Kidney (tissue), 13 donors: ENCODE measurements at regions not wholly inside any gene's neighbourhood (a gene's known extent, or its start where the extent isn't known, plus 50 kb on each side); places are given as distances from the start of the nearest gene placed in this dataset.

Experiments
- DNase-seq, 5 donors: peaks; one replicate each; pipeline ENCODE4 v3.0.0-alpha.2; 2013 to 2020
- FAIRE-seq: peaks from 2 replicates; lab custom pipeline; 2012; peaks lifted over from hg19 to GRCh38; lab: Jason Lieb, UNC
- H3K27ac ChIP-seq, 2 donors: one replicate each; pipeline ENCODE4 v1.7.0; 2013; ENCODE audit warnings: low read depth in 2 of 2, low read length in 2 of 2, inconsistent platforms in 1 of 2
- H3K27me3 ChIP-seq: one replicate; pipeline ENCODE4 v1.7.1; 2013; ENCODE audit warnings: low read length, inconsistent platforms; ENCODE audit not compliant: control insufficient read depth, insufficient read depth
- H3K36me3 ChIP-seq, 3 donors: one replicate each; pipeline versions ENCODE4 v1.7.0 to v1.7.1; 2013; ENCODE audit warnings: low read length in 3 of 3, control low read depth in 1 of 3, inconsistent platforms in 1 of 3; ENCODE audit not compliant: insufficient read depth in 3 of 3, control insufficient read depth in 2 of 3
- H3K4me1 ChIP-seq, 3 donors: one replicate each; pipeline versions ENCODE4 v1.7.0 to v1.7.1; 2013; ENCODE audit warnings: low read length in 3 of 3, inconsistent platforms in 1 of 3, low read depth in 1 of 3; ENCODE audit not compliant: control insufficient read depth in 2 of 3, insufficient read depth in 2 of 3
- H3K4me3 ChIP-seq, 3 donors: one replicate each; pipeline versions ENCODE4 v1.7.0 to v1.8.1; 2013; ENCODE audit warnings: low read length in 3 of 3, control low read depth in 1 of 3, inconsistent platforms in 1 of 3
- H3K9ac ChIP-seq, 3 donors: one replicate each; pipeline versions ENCODE4 v1.7.0 to v1.7.1; 2013; ENCODE audit warnings: low read length in 3 of 3, control low read depth in 1 of 3, inconsistent platforms in 1 of 3
- H3K9me3 ChIP-seq, 3 donors: one replicate each; pipeline versions ENCODE4 v1.7.0 to v1.7.1; 2013; ENCODE audit warnings: low read length in 3 of 3, control low read depth in 1 of 3, inconsistent platforms in 1 of 3; ENCODE audit not compliant: control insufficient read depth in 2 of 3, insufficient read depth in 1 of 3
- intact Hi-C: fragments of 100-400 bp; cut with DNase I; formaldehyde crosslinking; loops from one replicate; pipeline ENCODE4 v1.11.1; 2022
- TF ChIP-seq, protein P1 (sequence below): IDR thresholded peaks from 3 replicates; pipeline ENCODE4 v1.5.1; 2012; ENCODE audit warnings: mild to moderate bottlenecking, moderate library complexity, borderline replicate concordance; ENCODE audit not compliant: insufficient read depth; ENCODE audit errors: extremely low read depth
- donor health status: control.
- donor health status: control.
- donor health status: control.
- donor health status: control.
- donor health status: control.
- donor health status: DM: yes; HTN: yes; CAD: no.
- donor health status: Normal renal cell carcinoma (clear cell type).

DNA sequence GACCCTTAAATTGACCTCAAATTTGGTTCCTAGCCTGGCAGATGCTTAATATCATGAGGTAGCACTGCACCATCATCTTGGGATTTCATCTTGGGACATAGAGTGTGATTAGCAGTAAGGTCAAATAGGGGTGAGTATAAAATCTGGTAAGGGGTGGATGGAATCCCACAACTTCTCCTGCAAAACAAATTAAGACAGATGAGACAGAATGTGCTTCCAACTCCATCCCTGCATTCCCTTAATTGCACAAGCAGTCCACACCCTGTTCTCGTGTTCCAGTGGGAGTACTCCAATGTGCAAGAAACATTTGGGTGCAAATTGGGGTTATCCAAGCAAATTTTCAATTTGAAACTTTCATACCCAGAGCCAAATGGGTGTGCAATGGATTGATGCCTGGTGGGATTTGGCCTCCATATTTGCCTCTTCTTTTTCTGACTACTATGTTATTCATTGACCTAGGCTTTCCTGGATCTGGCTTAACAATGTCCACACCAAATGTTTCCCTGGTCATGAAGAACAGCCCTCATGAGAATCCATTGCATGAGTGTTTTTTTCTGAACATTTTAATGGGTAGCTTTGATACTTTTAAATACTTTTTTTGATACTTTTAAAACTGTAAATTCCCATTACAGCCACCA, 785.0 kb upstream of the TSPY4 start:
- FAIRE-seq (no peak), DNase-seq (no peak)
- TF ChIP-seq, protein P1, sequence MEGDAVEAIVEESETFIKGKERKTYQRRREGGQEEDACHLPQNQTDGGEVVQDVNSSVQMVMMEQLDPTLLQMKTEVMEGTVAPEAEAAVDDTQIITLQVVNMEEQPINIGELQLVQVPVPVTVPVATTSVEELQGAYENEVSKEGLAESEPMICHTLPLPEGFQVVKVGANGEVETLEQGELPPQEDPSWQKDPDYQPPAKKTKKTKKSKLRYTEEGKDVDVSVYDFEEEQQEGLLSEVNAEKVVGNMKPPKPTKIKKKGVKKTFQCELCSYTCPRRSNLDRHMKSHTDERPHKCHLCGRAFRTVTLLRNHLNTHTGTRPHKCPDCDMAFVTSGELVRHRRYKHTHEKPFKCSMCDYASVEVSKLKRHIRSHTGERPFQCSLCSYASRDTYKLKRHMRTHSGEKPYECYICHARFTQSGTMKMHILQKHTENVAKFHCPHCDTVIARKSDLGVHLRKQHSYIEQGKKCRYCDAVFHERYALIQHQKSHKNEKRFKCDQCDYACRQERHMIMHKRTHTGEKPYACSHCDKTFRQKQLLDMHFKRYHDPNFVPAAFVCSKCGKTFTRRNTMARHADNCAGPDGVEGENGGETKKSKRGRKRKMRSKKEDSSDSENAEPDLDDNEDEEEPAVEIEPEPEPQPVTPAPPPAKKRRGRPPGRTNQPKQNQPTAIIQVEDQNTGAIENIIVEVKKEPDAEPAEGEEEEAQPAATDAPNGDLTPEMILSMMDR: no peak
- Histone ChIP-seq H3K9me3 (no peaks in the 10 kb centered on the region), H3K27me3 (no peaks in the 10 kb centered on the region), H3K4me3 (no peak overlapping the region), H3K9ac (no peak overlapping the region), H3K4me1 (no peaks in the 10 kb centered on the region), H3K27ac (no peak overlapping the region), H3K36me3 (no peaks in the 10 kb centered on the region)
- intact Hi-C loops: no loop called here

DNA sequence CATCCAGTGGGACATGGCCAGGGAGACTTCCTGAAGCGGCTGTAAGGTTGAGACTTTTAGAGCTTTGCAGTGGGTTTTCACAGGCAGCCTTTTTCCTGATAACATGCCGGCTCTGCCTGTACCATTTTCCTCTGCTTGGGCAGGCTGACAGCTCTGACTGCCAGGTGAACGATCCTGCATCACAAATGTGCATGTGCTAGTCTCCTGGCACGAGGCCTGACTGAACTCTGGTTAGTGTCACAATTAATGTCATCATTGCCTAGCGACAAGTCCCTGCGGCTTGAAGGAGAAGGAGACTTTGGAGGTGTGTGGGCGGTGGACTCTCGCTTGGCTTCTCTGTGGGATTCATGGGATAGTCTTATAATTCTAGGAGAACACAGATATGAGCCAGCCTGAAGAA, 783.6 kb upstream of the TSPY4 start:
- DNase-seq: no peak
- Histone ChIP-seq H3K27ac (no peak overlapping the region), H3K4me1 (no peaks in the 10 kb centered on the region), H3K9me3 (no peaks in the 10 kb centered on the region), H3K4me3 (no peak overlapping the region), H3K36me3 (no peaks in the 10 kb centered on the region), H3K27me3 (no peaks in the 10 kb centered on the region), H3K9ac (no peak overlapping the region)
- intact Hi-C loops: no loop called here
- no peak for FAIRE-seq
- TF ChIP-seq, protein P1: no peak

DNA sequence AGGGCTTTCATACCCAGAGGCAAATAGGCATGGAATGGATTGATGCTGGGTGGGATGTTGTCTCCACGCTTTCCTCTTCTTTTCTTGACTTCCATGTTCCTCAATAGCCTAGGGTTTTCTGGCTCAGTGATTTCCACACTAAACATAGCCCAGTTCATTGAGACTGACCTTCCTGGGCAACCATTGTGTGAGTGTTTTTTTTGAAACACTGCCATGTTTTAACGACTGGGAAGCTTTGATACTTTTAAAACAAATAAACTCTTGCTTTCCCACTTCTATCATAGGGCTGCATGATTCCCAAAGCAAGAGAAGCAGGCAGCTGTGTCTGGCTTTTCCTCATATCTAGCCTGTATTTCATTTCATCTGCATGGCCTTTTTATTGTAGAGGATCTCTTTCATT, 775.9 kb upstream of the TSPY4 start:
- no peak for FAIRE-seq
- no peaks in the 10 kb centered on the region for H3K9me3 ChIP-seq
- no peak for DNase-seq
- no peak overlapping the region for H3K9ac ChIP-seq
- intact Hi-C loops: no loop called here
- TF ChIP-seq, protein P1: no peak
- no peak overlapping the region for H3K27ac ChIP-seq
- no peaks in the 10 kb centered on the region for H3K36me3 ChIP-seq
- H3K4me1 ChIP-seq: no peaks in the 10 kb centered on the region
- no peak overlapping the region for H3K4me3 ChIP-seq
- no peaks in the 10 kb centered on the region for H3K27me3 ChIP-seq
